ENCODE measurements at regions not wholly inside any gene's neighbourhood (a gene's known extent, or its start where the extent isn't known, plus 50 kb on each side); places are given as distances from the start of the nearest gene placed in this dataset.

DNA sequence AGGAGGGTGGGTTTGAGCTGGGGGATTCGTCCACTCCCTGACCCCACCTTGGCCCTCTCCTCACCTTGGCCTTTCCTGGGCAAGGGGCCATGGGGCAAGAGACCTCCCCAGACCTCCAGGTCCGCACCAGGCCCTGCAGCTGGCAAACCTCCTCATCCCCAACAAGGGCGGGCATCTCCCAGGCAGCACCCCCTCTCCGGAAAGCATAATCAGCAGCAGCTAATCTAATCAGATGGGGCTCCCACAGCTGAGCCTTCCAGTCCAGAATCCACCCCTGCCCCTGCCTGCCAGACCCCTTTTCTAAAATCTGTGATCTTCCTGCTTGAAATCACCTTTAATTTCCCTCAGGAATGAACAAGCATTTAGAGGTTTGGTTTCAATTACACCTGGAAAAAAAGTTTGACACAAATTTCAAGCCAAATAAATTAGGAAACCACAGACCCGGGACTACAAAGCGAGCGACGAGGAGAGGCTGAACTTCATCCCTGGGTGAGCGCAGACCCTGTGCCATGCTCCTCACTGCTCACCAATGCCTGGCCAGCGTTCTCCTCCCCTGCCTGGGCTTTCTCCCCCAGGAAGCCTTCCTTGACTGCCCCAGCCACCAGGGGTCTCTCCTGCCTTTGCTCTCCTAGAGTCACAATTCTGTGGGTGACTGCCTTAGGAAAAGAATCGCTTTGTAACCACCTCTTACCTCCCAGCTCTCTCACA is 143.0 kb upstream of the MYCN start (continued):
- no peak for TF ChIP-seq CEBPB (IDR thresholded peaks at IDR 0.05; ENCODE audit: low read depth, low read length)
- peak; percentile 80 to 82 for TF ChIP-seq RAD21 (IDR thresholded peaks at IDR 0.05 in 1 of 2, conservative IDR thresholded peaks at IDR 0.05 in 1 of 2; ENCODE audit: low read depth in 2 of 2, low read length in 2 of 2)
- no peak for TF ChIP-seq SP4 (IDR thresholded peaks at IDR 0.05; ENCODE audit: low read length)
- no peak for TF ChIP-seq CBX8 (IDR thresholded peaks at IDR 0.05; ENCODE audit: borderline replicate concordance, low read depth, low read length)
- TF ChIP-seq CREB1 (IDR thresholded peaks at IDR 0.05), result 0 out of 2 replicates have a peak, but pooled peaks have one; percentile 4
- 0 out of 2 replicates have a peak, but pooled peaks have one; percentile 21 for TF ChIP-seq TBP (IDR thresholded peaks at IDR 0.05; ENCODE audit: low read depth, low read length)
- no peak for TF ChIP-seq SIRT6 (IDR thresholded peaks at IDR 0.05; ENCODE audit: low read length)
- TF ChIP-seq FOSL1 (IDR thresholded peaks at IDR 0.05; ENCODE audit: insufficient read depth, low read depth, low read length), result no peak
- peak; percentile 20; the same call in 1 of the 2 replicates for TF ChIP-seq JUND (IDR thresholded peaks at IDR 0.05; ENCODE audit: low read length)
- no peak for TF ChIP-seq GABPA (IDR thresholded peaks at IDR 0.05; ENCODE audit: borderline replicate concordance, insufficient read depth, low read length)
- no peak for TF ChIP-seq YY1 (IDR thresholded peaks at IDR 0.05; ENCODE audit: low read depth, low read length)
- TF ChIP-seq EZH2 (IDR thresholded peaks at IDR 0.05; ENCODE audit: low read depth, low read length, severe bottlenecking), result no peak
- no peak for TF ChIP-seq RBBP5 (IDR thresholded peaks at IDR 0.05; ENCODE audit: borderline replicate concordance, low read depth, low read length)
